H9 (cell line): ENCODE measurements at regions not wholly inside any gene's neighbourhood (a gene's known extent, or its start where the extent isn't known, plus 50 kb on each side); places are given as distances from the start of the nearest gene placed in this dataset.

Experiments used
- DNase-seq: peaks from one replicate; pipeline ENCODE4 v3.0.0-alpha.2; 2017
- H2AFZ ChIP-seq: one replicate; pipeline ENCODE4 v1.6.1; 2013; ENCODE audit warnings: mild to moderate bottlenecking, low read length, control low read depth, moderate library complexity
- H2AK5ac ChIP-seq: 2 replicates; pipeline ENCODE4 v1.6.1; 2013; ENCODE audit warnings: low read length, control low read depth, mixed read lengths; ENCODE audit not compliant: insufficient read length
- H2BK120ac ChIP-seq: one replicate; pipeline ENCODE4 v1.6.1; 2013; ENCODE audit warnings: low read depth, mild to moderate bottlenecking, low read length, control low read depth, inconsistent platforms; ENCODE audit not compliant: poor library complexity, severe bottlenecking
- H2BK12ac ChIP-seq: 2 replicates; pipeline ENCODE4 v1.6.1; 2013; ENCODE audit warnings: low read length, control low read depth, mixed read lengths, low read depth; ENCODE audit not compliant: insufficient read length
- H2BK15ac ChIP-seq: 2 replicates; pipeline ENCODE4 v1.6.1; 2013; ENCODE audit warnings: low read depth, low read length, control low read depth
- H2BK20ac ChIP-seq: one replicate; pipeline ENCODE4 v1.6.1; 2013; ENCODE audit warnings: low read depth, mild to moderate bottlenecking, low read length, control low read depth, inconsistent platforms; ENCODE audit not compliant: poor library complexity, severe bottlenecking
- H2BK5ac ChIP-seq: 2 replicates; pipeline ENCODE4 v1.6.1; 2013; ENCODE audit warnings: low read length, control low read depth, mixed read lengths; ENCODE audit not compliant: insufficient read length
- H3K14ac ChIP-seq: 2 replicates; pipeline ENCODE4 v1.6.1; 2013; ENCODE audit warnings: low read length, control low read depth; ENCODE audit not compliant: insufficient read depth
- H3K18ac ChIP-seq: 2 replicates; pipeline ENCODE4 v1.6.1; 2013; ENCODE audit warnings: low read depth, mild to moderate bottlenecking, mixed read lengths, low read length, control low read depth; ENCODE audit not compliant: insufficient read length
- H3K23ac ChIP-seq: 2 replicates; pipeline ENCODE4 v1.6.1; 2013; ENCODE audit warnings: low read length, control low read depth, mixed read lengths, low read depth; ENCODE audit not compliant: insufficient read length
- H3K23me2 ChIP-seq: 2 replicates; pipeline ENCODE4 v1.6.1; 2013; ENCODE audit warnings: low read depth, mild to moderate bottlenecking, mixed read lengths, low read length, control low read depth; ENCODE audit not compliant: insufficient read length, poor library complexity, severe bottlenecking
- H3K27ac ChIP-seq: 2 replicates; pipeline ENCODE4 v1.5.1; 2013; ENCODE audit warnings: low read length, control low read depth, mixed read lengths, low read depth; ENCODE audit not compliant: insufficient read length
- H3K27me3 ChIP-seq: 2 replicates; pipeline ENCODE4 v1.6.1; 2013; ENCODE audit warnings: low read length, control low read depth, inconsistent platforms; ENCODE audit not compliant: insufficient read depth
- H3K4ac ChIP-seq: 2 replicates; pipeline ENCODE4 v1.6.1; 2013; ENCODE audit warnings: low read depth, mild to moderate bottlenecking, control low read depth, inconsistent platforms, low read length, moderate library complexity
- H3K4me1 ChIP-seq: 2 replicates; pipeline ENCODE4 v1.6.1; 2013; ENCODE audit warnings: low read length, control low read depth, inconsistent platforms; ENCODE audit not compliant: insufficient read depth
- H3K4me2 ChIP-seq: 2 replicates; pipeline ENCODE4 v1.6.1; 2013; ENCODE audit warnings: low read length, control low read depth, mixed read lengths; ENCODE audit not compliant: insufficient read length, insufficient read depth
- H3K56ac ChIP-seq: 2 replicates; pipeline ENCODE4 v1.6.1; 2013; ENCODE audit warnings: low read depth, mild to moderate bottlenecking, mixed read lengths, low read length, control low read depth; ENCODE audit not compliant: insufficient read length
- H3K79me1 ChIP-seq: 2 replicates; pipeline ENCODE4 v1.6.1; 2013; ENCODE audit warnings: low read depth, mild to moderate bottlenecking, moderate library complexity, low read length, control low read depth, inconsistent platforms; ENCODE audit not compliant: insufficient read depth, poor library complexity, severe bottlenecking
- H3K79me2 ChIP-seq: 2 replicates; pipeline ENCODE4 v1.6.1; 2013; ENCODE audit warnings: low read length, control low read depth, inconsistent platforms; ENCODE audit not compliant: insufficient read depth
- H3K9ac ChIP-seq: 2 replicates; pipeline ENCODE4 v1.6.1; 2013; ENCODE audit warnings: low read length, control low read depth, mixed read lengths; ENCODE audit not compliant: insufficient read length; ENCODE audit errors: extremely low read depth
- H3K9me3 ChIP-seq: one replicate; pipeline ENCODE4 v1.6.1; 2013; ENCODE audit warnings: low read depth, low read length, inconsistent platforms; ENCODE audit not compliant: control insufficient read depth
- H3T11ph ChIP-seq: one replicate; pipeline ENCODE4 v1.6.1; 2013; ENCODE audit warnings: mild to moderate bottlenecking, low read length, control low read depth, inconsistent platforms
- H4K20me1 ChIP-seq: one replicate; pipeline ENCODE4 v1.6.1; 2013; ENCODE audit not compliant: control insufficient read depth, insufficient read length, insufficient read depth
- H4K5ac ChIP-seq: 2 replicates; pipeline ENCODE4 v1.6.1; 2013; ENCODE audit warnings: low read depth, mild to moderate bottlenecking, mixed read lengths, low read length, control low read depth; ENCODE audit not compliant: insufficient read length
- H4K8ac ChIP-seq: replicated peaks from 2 replicates; pipeline ENCODE4 v1.6.1; 2013; ENCODE audit warnings: low read length, control low read depth, mixed read lengths, low read depth; ENCODE audit not compliant: insufficient read length
- H4K91ac ChIP-seq: 2 replicates; pipeline ENCODE4 v1.6.1; 2013; ENCODE audit warnings: low read depth, mild to moderate bottlenecking, moderate library complexity, mixed read lengths, low read length, control low read depth; ENCODE audit not compliant: insufficient read length
- H3K27ac Mint-ChIP-seq, 3 experiments: 2 replicates in 2 of 3; 3 replicates in 1 of 3; pipeline ENCODE4 v1.8.0; 2020 to 2021; ENCODE audit warnings: mixed read lengths in 3 of 3, mild to moderate bottlenecking in 1 of 3, moderate library complexity in 1 of 3
- H3K27me3 Mint-ChIP-seq: 2 replicates; pipeline ENCODE4 v1.8.0; 2021; ENCODE audit warnings: low read depth, mild to moderate bottlenecking, moderate library complexity, mixed read lengths
- H3K36me3 Mint-ChIP-seq, 3 experiments: 2 replicates in 2 of 3; 3 replicates in 1 of 3; pipeline ENCODE4 v1.8.0; 2020 to 2021; ENCODE audit warnings: low read depth in 3 of 3, mixed read lengths in 3 of 3; ENCODE audit not compliant: insufficient read depth in 1 of 3
- H3K4me1 Mint-ChIP-seq, 2 experiments: 2 replicates each; pipeline ENCODE4 v1.8.0; 2020; ENCODE audit warnings: mixed read lengths in 2 of 2
- H3K4me3 Mint-ChIP-seq, 2 experiments: 2 replicates in 1 of 2; 3 replicates in 1 of 2; pipeline ENCODE4 v1.8.0; 2020 to 2021; ENCODE audit warnings: mild to moderate bottlenecking in 2 of 2, mixed read lengths in 2 of 2, moderate library complexity in 1 of 2
- H3K9me3 Mint-ChIP-seq, 2 experiments: 2 replicates in 1 of 2; 3 replicates in 1 of 2; pipeline ENCODE4 v1.8.0; 2020; ENCODE audit warnings: mild to moderate bottlenecking in 2 of 2, mixed read lengths in 2 of 2, moderate library complexity in 1 of 2
- CTCF ChIP-seq: fragments of 200-600 bp; sonication (generic); conservative IDR thresholded peaks from 3 replicates; pipeline ENCODE4 v1.8.0; 2021; ENCODE audit warnings: antibody characterized with exemption, mild to moderate bottlenecking
- WGBS: extraction: QIAGEN DNeasy Blood & Tissue Kit; methylation state at CpG from one replicate; pipeline ENCODE4 v1.1.7; 2013; ENCODE audit warnings: missing lambda C conversion rate, low lambda C conversion rate, mixed read lengths; ENCODE audit not compliant: insufficient read length; ENCODE audit errors: extremely low coverage; 5-methylcytosine and 5-hydroxymethylcytosine counted together

- Histone ChIP-seq H3K79me1 (no peaks in the 10 kb centered on the region), H3K18ac (no peak overlapping the region), H3K4ac (no peak overlapping the region), H3K79me2 (no peaks in the 10 kb centered on the region), H3K4me2 (no peak overlapping the region), H4K91ac (no peak overlapping the region), H4K5ac (no peak overlapping the region), H2AFZ (no peak overlapping the region), H3K14ac (no peak overlapping the region), H3K9ac (no peak overlapping the region), H3K27me3 (no peaks in the 10 kb centered on the region), H2BK12ac (no peak overlapping the region), H3K56ac (no peak overlapping the region), H2BK20ac (no peak overlapping the region), H2BK5ac (no peak overlapping the region), H2BK120ac (no peak overlapping the region), H3K23me2 (no peaks in the 10 kb centered on the region), H4K20me1 (no peaks in the 10 kb centered on the region), H3T11ph (no peak overlapping the region), H3K4me1 (no peaks in the 10 kb centered on the region), H3K27ac (no peak overlapping the region), H4K8ac (no peak overlapping the region), H3K9me3 (no peaks in the 10 kb centered on the region), H2AK5ac (no peak overlapping the region), H2BK15ac (no peak overlapping the region), H3K23ac (no peak overlapping the region)
- Mint-ChIP-seq H3K36me3 (no peaks in the 10 kb centered on the region), H3K27me3 (peaks cover 1% of the 10 kb centered on the region), H3K27ac (no peak overlapping the region), H3K4me3 (no peak overlapping the region), H3K4me1 (no peaks in the 10 kb centered on the region), H3K9me3 (no peaks in the 10 kb centered on the region; a peak in 1 of 5 replicates)
- TF ChIP-seq CTCF: no peak
- no peak for DNase-seq
- no CpG with 5 or more reads among the region's 5 CpGs for WGBS
Observed at GRCh38 chr17:65387322-65387721, 174.1 kb downstream of the AXIN2 start.
